ENCODE measurements at regions not wholly inside any gene's neighbourhood (a gene's known extent, or its start where the extent isn't known, plus 50 kb on each side); places are given as distances from the start of the nearest gene placed in this dataset.

DNA sequence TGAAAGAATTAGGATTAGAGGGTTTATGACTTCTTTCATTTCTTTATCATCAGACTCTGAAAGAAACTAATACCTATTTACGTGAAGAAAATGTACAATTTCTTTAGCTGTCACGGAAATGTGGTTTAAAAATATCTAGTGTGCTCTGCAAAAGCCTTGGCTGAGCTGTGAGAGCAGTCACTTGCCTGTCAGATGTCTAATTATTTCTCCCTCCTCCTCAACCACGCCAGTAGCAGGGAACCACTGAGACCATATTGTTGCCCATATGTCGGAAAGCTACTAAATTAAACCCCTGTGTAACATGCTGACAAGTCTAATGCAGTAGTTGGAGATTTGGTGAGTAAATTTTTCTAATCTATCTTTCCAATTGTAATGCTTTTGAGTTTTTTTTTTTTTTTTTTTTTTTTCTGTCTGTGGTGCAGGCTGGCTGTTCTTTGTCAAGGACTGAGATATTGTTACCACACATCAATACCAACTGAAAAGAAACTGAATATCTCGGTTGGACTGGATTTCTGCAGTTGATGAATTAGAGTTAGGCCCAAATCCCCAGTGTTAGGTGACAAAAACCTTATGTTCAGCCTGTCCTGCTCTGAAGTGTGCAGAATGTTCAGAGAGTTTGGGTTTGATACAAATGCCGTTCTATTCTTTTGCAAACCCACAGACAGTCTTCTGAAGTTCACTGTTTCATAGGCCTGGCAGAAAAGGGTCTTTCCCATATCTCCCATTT, 302.9 kb upstream of the SYNCRIP start:
- TF ChIP-seq CTCF (IDR thresholded peaks at IDR 0.05; ENCODE audit: extremely low read depth, insufficient read depth, missing control alignments): no peak
- DNase-seq (ENCODE audit: low spot score): no peak
- in situ Hi-C loops (cut with MboI; ENCODE audit: low pct_unique_long_range_greater_than_20kb, low sequenced_read_pairs, unreplicated experiment): no loop called here

- DNase-seq (ENCODE audit: low spot score): no peak
- TF ChIP-seq CTCF (IDR thresholded peaks at IDR 0.05; ENCODE audit: extremely low read depth, insufficient read depth, missing control alignments): no peak
- in situ Hi-C loops (cut with MboI; ENCODE audit: low pct_unique_long_range_greater_than_20kb, low sequenced_read_pairs, unreplicated experiment): no loop called here
Observed at GRCh38 chr6:85944776-85945175, 302.1 kb upstream of the SYNCRIP start.

- in situ Hi-C loops (cut with MboI; ENCODE audit: low pct_unique_long_range_greater_than_20kb, low sequenced_read_pairs, unreplicated experiment): no loop called here
- no peak for TF ChIP-seq CTCF (IDR thresholded peaks at IDR 0.05; ENCODE audit: extremely low read depth, insufficient read depth, missing control alignments)
- DNase-seq (ENCODE audit: low spot score): no peak
Observed at GRCh38 chr6:85942844-85943243, 300.2 kb upstream of the SYNCRIP start.

GRCh38 chr6:85936916-85937315, 294.2 kb upstream of the SYNCRIP start:
- DNase-seq (ENCODE audit: low spot score): no peak
- in situ Hi-C loops (cut with MboI; ENCODE audit: low pct_unique_long_range_greater_than_20kb, low sequenced_read_pairs, unreplicated experiment): no loop called here
- no peak for TF ChIP-seq CTCF (IDR thresholded peaks at IDR 0.05; ENCODE audit: extremely low read depth, insufficient read depth, missing control alignments)

DNA sequence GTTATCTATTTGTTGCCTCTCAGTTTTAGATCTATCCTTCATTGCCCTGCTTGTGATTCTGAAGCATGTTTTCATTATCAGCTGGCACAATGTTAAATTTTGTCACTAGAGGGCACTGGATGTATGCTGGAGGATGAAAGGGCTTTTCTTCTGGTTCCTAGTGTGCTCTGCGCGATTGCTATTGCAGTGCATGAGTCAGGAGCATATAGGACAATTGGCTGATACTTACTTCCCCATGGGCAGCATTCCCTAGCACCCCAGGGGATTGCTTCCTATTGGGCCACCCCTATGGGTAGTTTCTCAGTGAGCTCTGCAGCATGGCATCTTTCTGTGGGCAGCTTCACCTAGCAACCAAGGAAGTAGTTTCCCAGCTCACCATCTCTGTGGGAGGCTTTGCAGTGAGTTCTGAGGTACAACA, 280.3 kb upstream of the SYNCRIP start:
- in situ Hi-C loops (cut with MboI; ENCODE audit: low pct_unique_long_range_greater_than_20kb, low sequenced_read_pairs, unreplicated experiment): loop anchor here (25.0 kb wide), 1 partner anchor 264 kb away; no protein-coding TSS in a partner anchor
- DNase-seq (ENCODE audit: low spot score): peak; percentile 37
- peak; percentile 68 for TF ChIP-seq CTCF (IDR thresholded peaks at IDR 0.05; ENCODE audit: extremely low read depth, insufficient read depth, missing control alignments)

- DNase-seq (ENCODE audit: low spot score): no peak
- TF ChIP-seq CTCF (IDR thresholded peaks at IDR 0.05; ENCODE audit: extremely low read depth, insufficient read depth, missing control alignments): no peak
- in situ Hi-C loops (cut with MboI; ENCODE audit: low pct_unique_long_range_greater_than_20kb, low sequenced_read_pairs, unreplicated experiment): loop anchor here (25.0 kb wide), 1 partner anchor 267 kb away; no protein-coding TSS in a partner anchor
Observed at GRCh38 chr6:85920782-85921181, 278.1 kb upstream of the SYNCRIP start.
